Right atrium auricular region (tissue), 2 donors: ENCODE measurements at regions not wholly inside any gene's neighbourhood (a gene's known extent, or its start where the extent isn't known, plus 50 kb on each side); places are given as distances from the start of the nearest gene placed in this dataset.
"Not testable (repeated sequence)": the region's sequence is repeated elsewhere in the genome, so short reads cannot be mapped to it uniquely, and the experiment has no call there.

Source experiments
- DNase-seq: peaks from one replicate; pipeline ENCODE4 v3.0.0-alpha.2; 2019; ENCODE audit warnings: low spot score
- H3K27ac ChIP-seq, 2 donors: fragments of 200-600 bp; sonication (generic); 1 replicate in 1 of 2; 2 replicates in 1 of 2; pipeline ENCODE4 v1.5.1; 2016 to 2019
- H3K27me3 ChIP-seq, 2 donors: fragments of 200-600 bp; sonication (generic); one replicate each; pipeline versions ENCODE4 v1.5.1 to v1.6.0; 2017 to 2019
- H3K36me3 ChIP-seq: fragments of 200-600 bp; sonication (generic); one replicate; pipeline ENCODE4 v1.5.1; 2016
- H3K4me1 ChIP-seq, 2 donors: fragments of 200-600 bp; sonication (generic); one replicate each; pipeline versions ENCODE4 v1.5.1 to v1.6.0; 2017 to 2019
- H3K4me3 ChIP-seq, 2 donors: fragments of 200-600 bp; sonication (generic); 1 replicate in 1 of 2; 2 replicates in 1 of 2; pipeline ENCODE4 v1.5.1; 2017 to 2019; ENCODE audit warnings: mild to moderate bottlenecking in 1 of 2, moderate library complexity in 1 of 2
- H3K9me3 ChIP-seq, 2 donors: fragments of 200-600 bp; sonication (generic); one replicate each; pipeline ENCODE4 v1.5.1; 2019
- TF ChIP-seq, protein P1 (sequence below), 2 donors: fragments of 200-600 bp; sonication (generic); IDR thresholded peaks; one replicate each; pipeline ENCODE4 v1.5.1; 2019; ENCODE audit warnings: antibody characterized with exemption in 2 of 2

DNA sequence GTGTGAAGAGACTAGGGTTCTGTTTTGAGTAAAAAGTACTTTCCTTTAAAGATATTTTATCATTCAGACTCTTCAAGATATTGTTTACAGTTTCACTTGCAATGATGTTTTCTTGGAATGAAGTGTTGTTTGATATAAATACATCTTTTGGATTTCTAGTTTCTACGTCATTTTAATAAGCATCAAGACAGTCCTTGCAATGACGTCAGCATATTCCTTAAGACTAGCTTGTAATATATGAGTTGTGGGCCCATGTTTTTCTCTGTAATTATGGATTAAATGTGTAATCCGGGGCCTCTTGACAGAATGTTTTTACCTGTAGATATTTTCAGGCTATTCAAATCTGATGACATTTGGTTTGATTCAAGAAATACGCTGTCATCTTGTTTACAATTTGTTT lies 66.1 kb downstream of the RBMX2 start:
- H3K36me3 ChIP-seq: no peaks in the 10 kb centered on the region
- DNase-seq: no peak
- TF ChIP-seq, protein P1, sequence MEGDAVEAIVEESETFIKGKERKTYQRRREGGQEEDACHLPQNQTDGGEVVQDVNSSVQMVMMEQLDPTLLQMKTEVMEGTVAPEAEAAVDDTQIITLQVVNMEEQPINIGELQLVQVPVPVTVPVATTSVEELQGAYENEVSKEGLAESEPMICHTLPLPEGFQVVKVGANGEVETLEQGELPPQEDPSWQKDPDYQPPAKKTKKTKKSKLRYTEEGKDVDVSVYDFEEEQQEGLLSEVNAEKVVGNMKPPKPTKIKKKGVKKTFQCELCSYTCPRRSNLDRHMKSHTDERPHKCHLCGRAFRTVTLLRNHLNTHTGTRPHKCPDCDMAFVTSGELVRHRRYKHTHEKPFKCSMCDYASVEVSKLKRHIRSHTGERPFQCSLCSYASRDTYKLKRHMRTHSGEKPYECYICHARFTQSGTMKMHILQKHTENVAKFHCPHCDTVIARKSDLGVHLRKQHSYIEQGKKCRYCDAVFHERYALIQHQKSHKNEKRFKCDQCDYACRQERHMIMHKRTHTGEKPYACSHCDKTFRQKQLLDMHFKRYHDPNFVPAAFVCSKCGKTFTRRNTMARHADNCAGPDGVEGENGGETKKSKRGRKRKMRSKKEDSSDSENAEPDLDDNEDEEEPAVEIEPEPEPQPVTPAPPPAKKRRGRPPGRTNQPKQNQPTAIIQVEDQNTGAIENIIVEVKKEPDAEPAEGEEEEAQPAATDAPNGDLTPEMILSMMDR (IDR thresholded peaks at IDR 0.05): no peak

GRCh38 chrX:130468395-130468923 lies 66.7 kb downstream of the RBMX2 start:
- Histone ChIP-seq H3K27me3 (no peaks in the 10 kb centered on the region), H3K4me1 (no peaks in the 10 kb centered on the region), H3K4me3 (no peak overlapping the region), H3K9me3 (no peaks in the 10 kb centered on the region), H3K36me3 (no peaks in the 10 kb centered on the region), H3K27ac (no peak overlapping the region)
- no peak for DNase-seq
- TF ChIP-seq, protein P1 (IDR thresholded peaks at IDR 0.05): no peak

More for the DNA sequence above, 66.1 kb downstream of the RBMX2 start:
- Histone ChIP-seq H3K9me3 (no peaks in the 10 kb centered on the region), H3K27me3 (no peaks in the 10 kb centered on the region), H3K4me3 (no peak overlapping the region), H3K27ac (no peak overlapping the region), H3K4me1 (no peaks in the 10 kb centered on the region)

DNA sequence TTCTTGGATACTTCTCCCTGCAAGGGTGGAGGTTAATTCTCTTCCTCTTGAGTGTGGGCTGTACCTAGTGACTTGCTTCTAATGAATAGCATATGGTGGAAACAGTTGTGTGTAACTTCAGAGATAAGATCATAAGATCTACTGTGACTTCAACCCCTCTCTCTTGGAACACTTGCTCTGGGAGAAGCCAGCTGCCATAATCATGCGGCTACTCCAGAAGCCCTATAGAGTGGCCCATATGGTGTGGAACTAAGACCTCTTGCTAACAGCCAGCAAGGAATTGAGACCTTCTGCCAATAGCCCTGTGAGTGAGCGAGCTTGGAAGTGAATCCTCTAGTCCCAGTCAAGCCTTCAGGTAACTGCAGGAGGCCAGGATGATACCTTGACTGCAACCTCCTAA lies 81.1 kb downstream of the RBMX2 start:
- no peak overlapping the region for H3K27ac ChIP-seq
- H3K4me1 ChIP-seq: no peaks in the 10 kb centered on the region
- H3K36me3 ChIP-seq: no peaks in the 10 kb centered on the region
- no peak for DNase-seq
- TF ChIP-seq, protein P1 (IDR thresholded peaks at IDR 0.05): no peak
- no peaks in the 10 kb centered on the region for H3K9me3 ChIP-seq
- H3K4me3 ChIP-seq: no peak overlapping the region
- H3K27me3 ChIP-seq: no peaks in the 10 kb centered on the region

DNA sequence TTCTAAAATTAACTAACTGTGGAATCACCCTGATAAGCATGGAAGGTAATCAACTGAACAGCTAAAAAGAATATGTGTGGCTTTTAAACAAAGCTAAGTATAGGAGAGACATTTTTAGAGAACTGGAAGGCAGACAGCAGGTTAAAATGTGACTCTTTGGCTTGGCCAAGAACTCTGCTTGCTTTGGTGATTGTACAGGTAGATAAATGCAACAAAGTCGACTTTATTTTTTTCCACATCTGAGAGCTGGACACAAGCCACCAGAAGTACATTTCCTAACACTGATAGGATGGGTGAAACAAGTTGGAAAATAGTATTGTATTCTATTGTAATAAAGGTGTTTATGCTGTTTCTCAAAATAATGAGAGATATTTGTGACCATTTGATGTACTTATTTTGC lies 84.1 kb downstream of the RBMX2 start:
- DNase-seq: no peak
- H3K36me3 ChIP-seq: no peaks in the 10 kb centered on the region
- H3K27ac ChIP-seq: no peak overlapping the region
- no peaks in the 10 kb centered on the region for H3K4me1 ChIP-seq
- H3K27me3 ChIP-seq: no peaks in the 10 kb centered on the region
- H3K4me3 ChIP-seq: no peak overlapping the region
- no peaks in the 10 kb centered on the region for H3K9me3 ChIP-seq
- TF ChIP-seq, protein P1 (IDR thresholded peaks at IDR 0.05): no peak

- not testable (repeated sequence) for H3K4me3 ChIP-seq, H3K27ac ChIP-seq, DNase-seq, H3K36me3 ChIP-seq, H3K27me3 ChIP-seq, H3K4me1 ChIP-seq, H3K9me3 ChIP-seq
These were observed 93.7 kb downstream of the RBMX2 start for GRCh38 chrX:130495502-130495901.

DNA sequence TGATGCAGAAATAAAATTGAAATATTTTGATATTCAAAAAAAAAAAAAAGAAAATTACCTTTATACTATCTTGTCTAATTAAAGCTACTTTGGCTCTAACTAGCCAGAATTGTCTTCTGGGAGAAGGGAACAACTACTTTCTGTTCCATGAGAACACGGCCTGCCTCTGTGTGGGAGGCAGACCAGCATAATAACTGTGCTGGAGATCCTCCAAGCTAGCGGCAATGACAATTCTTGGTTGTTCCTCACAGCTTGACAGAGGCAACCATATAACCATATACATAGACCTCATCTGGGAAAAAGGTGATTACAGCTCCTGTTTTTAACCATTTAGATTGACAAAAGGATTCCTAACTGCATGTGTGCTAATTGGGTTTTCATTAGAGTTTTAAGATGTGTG lies 95.7 kb downstream of the RBMX2 start:
- Histone ChIP-seq H3K9me3 (no peaks in the 10 kb centered on the region), H3K4me3 (no peak overlapping the region), H3K27ac (no peak overlapping the region), H3K4me1 (no peaks in the 10 kb centered on the region), H3K27me3 (no peaks in the 10 kb centered on the region), H3K36me3 (no peaks in the 10 kb centered on the region)
- DNase-seq: no peak
- TF ChIP-seq, protein P1 (IDR thresholded peaks at IDR 0.05): no peak
